ENCODE measurements at regions not wholly inside any gene's neighbourhood (a gene's known extent, or its start where the extent isn't known, plus 50 kb on each side); places are given as distances from the start of the nearest gene placed in this dataset.
A peak's percentile ranks its signal among the peaks of the same experiment; 100 is the strongest.
"Not testable (repeated sequence)": the region's sequence is repeated elsewhere in the genome, so short reads cannot be mapped to it uniquely, and the experiment has no call there.

- DNase-seq = no peak
These were observed 123.1 kb upstream of the GPR12 start for GRCh38 chr13:26883613-26884257.

GRCh38 chr13:26882731-26883130, 122.1 kb upstream of the GPR12 start:
- DNase-seq = no peak

GRCh38 chr13:26881154-26881553, 120.6 kb upstream of the GPR12 start:
- DNase-seq = no peak

- DNase-seq = no peak
These were observed 120.1 kb upstream of the GPR12 start for GRCh38 chr13:26880735-26881134.

GRCh38 chr13:26878438-26878837, 117.9 kb upstream of the GPR12 start:
- DNase-seq = no peak

- DNase-seq = no peak
These were observed 112.8 kb upstream of the GPR12 start for GRCh38 chr13:26873386-26873698.

- DNase-seq = peak; percentile 87
These were observed 112.2 kb upstream of the GPR12 start for GRCh38 chr13:26872525-26873385.

- DNase-seq = no peak
These were observed 107.0 kb upstream of the GPR12 start for GRCh38 chr13:26867451-26868091.

GRCh38 chr13:26864576-26864975, 104.0 kb upstream of the GPR12 start:
- no peak for DNase-seq

GRCh38 chr13:26861941-26862340, 101.4 kb upstream of the GPR12 start:
- no peak for DNase-seq

- no peak for DNase-seq
These were observed 95.3 kb upstream of the GPR12 start for GRCh38 chr13:26855921-26856320.

GRCh38 chr13:26855071-26855470, 94.5 kb upstream of the GPR12 start:
- no peak for DNase-seq

- no peak for DNase-seq
These were observed 92.7 kb upstream of the GPR12 start for GRCh38 chr13:26853323-26853722.

GRCh38 chr13:26847281-26847680, 86.7 kb upstream of the GPR12 start:
- no peak for DNase-seq

- DNase-seq = not testable (repeated sequence)
These were observed 84.5 kb upstream of the GPR12 start for GRCh38 chr13:26845063-26845462.

GRCh38 chr13:26839682-26840081, 79.1 kb upstream of the GPR12 start:
- no peak for DNase-seq

GRCh38 chr13:26838821-26839220, 78.2 kb upstream of the GPR12 start:
- DNase-seq = no peak

GRCh38 chr13:26837997-26838396, 77.4 kb upstream of the GPR12 start:
- DNase-seq = no peak

GRCh38 chr13:26837102-26837501, 76.5 kb upstream of the GPR12 start:
- no peak for DNase-seq

GRCh38 chr13:26836626-26837025, 76.0 kb upstream of the GPR12 start:
- no peak for DNase-seq

- DNase-seq = no peak
These were observed 74.1 kb upstream of the GPR12 start for GRCh38 chr13:26834646-26835045.

- no peak for DNase-seq
These were observed 70.8 kb upstream of the GPR12 start for GRCh38 chr13:26831336-26831908.

GRCh38 chr13:26829716-26830115, 69.1 kb upstream of the GPR12 start:
- no peak for DNase-seq

GRCh38 chr13:26824581-26824980, 64.0 kb upstream of the GPR12 start:
- no peak for DNase-seq

Data from activated CD8-positive, alpha-beta memory T cell treated with anti-CD3 and anti-CD28 coated beads, Interleukin-2, amount 50 U/mL, for 48 hours (primary cell).